ENCODE measurements at regions not wholly inside any gene's neighbourhood (a gene's known extent, or its start where the extent isn't known, plus 50 kb on each side); places are given as distances from the start of the nearest gene placed in this dataset.

- no peak for DNase-seq
Observed at GRCh38 chr6:14335071-14335470, 217.5 kb downstream of the CD83 start.

GRCh38 chr6:14337152-14337551 lies 219.6 kb downstream of the CD83 start:
- DNase-seq: no peak

- no peak for DNase-seq
Observed at GRCh38 chr6:14339172-14339571, 221.6 kb downstream of the CD83 start.

- DNase-seq: no peak
Observed at GRCh38 chr6:14339711-14340584, 222.4 kb downstream of the CD83 start.

GRCh38 chr6:14344486-14344885 lies 226.9 kb downstream of the CD83 start:
- no peak for DNase-seq

- no peak for DNase-seq
Observed at GRCh38 chr6:14348389-14348788, 230.8 kb downstream of the CD83 start.

- DNase-seq: no peak
Observed at GRCh38 chr6:14349507-14349906, 231.9 kb downstream of the CD83 start.

GRCh38 chr6:14350210-14350609 lies 232.6 kb downstream of the CD83 start:
- no peak for DNase-seq

- no peak for DNase-seq
Observed at GRCh38 chr6:14353281-14353680, 235.7 kb downstream of the CD83 start.

- DNase-seq: no peak
Observed at GRCh38 chr6:14353798-14354197, 236.2 kb downstream of the CD83 start.

GRCh38 chr6:14354919-14355572 lies 237.5 kb downstream of the CD83 start:
- DNase-seq: no peak

GRCh38 chr6:14359438-14359837 lies 241.9 kb downstream of the CD83 start:
- no peak for DNase-seq

GRCh38 chr6:14360565-14360964 lies 243.0 kb downstream of the CD83 start:
- no peak for DNase-seq

GRCh38 chr6:14361297-14361696 lies 243.7 kb downstream of the CD83 start:
- no peak for DNase-seq

- DNase-seq: no peak
Observed at GRCh38 chr6:14361956-14362587, 244.5 kb downstream of the CD83 start.

GRCh38 chr6:14364370-14364769 lies 246.8 kb downstream of the CD83 start:
- no peak for DNase-seq

GRCh38 chr6:14365393-14365792 lies 247.8 kb downstream of the CD83 start:
- no peak for DNase-seq

GRCh38 chr6:14366315-14366714 lies 248.7 kb downstream of the CD83 start:
- DNase-seq: no peak

- DNase-seq: no peak
Observed at GRCh38 chr6:14366872-14367271, 249.3 kb downstream of the CD83 start.

GRCh38 chr6:14367296-14367695 lies 249.7 kb downstream of the CD83 start:
- DNase-seq: no peak

- DNase-seq: no peak
Observed at GRCh38 chr6:14369717-14370116, 252.1 kb downstream of the CD83 start.

- no peak for DNase-seq
Observed at GRCh38 chr6:14371530-14371929, 254.0 kb downstream of the CD83 start.

GRCh38 chr6:14372734-14373489 lies 255.3 kb downstream of the CD83 start:
- DNase-seq: no peak

Measured in CD4-positive, alpha-beta T cell treated with Interleukin-15 for 1 hour (primary cell).